HepG2 (cell line): ENCODE measurements at regions not wholly inside any gene's neighbourhood (a gene's known extent, or its start where the extent isn't known, plus 50 kb on each side); places are given as distances from the start of the nearest gene placed in this dataset.

Source experiments
- ATAC-seq: fragments of 200-7000 bp; cut with Tn5 transposase; 3 replicates; pipeline ENCODE4 v1.9.1; 2020; ENCODE audit warnings: mild to moderate bottlenecking, moderate library complexity
- BruUV-seq: library from RNA; stranded (reverse); fragments of 400-500 nt; replicated peaks from 2 replicates; lab custom pipeline; 2021; lab: Mats Ljungman, UMichigan
- CTCF ChIA-PET: fragments of 300-600 bp; formaldehyde crosslinking; extraction: SDS; loops from one replicate; lab custom pipeline; 2021; ENCODE audit warnings: low total read pairs, inconsistent platforms, low intra/inter-chr PET ratio; lab: Yijun Ruan, JAX
- POLR2A ChIA-PET: fragments of 350-600 bp; sonication (Branson Sonifier 250); formaldehyde crosslinking; loops from one replicate; lab custom pipeline; 2020; ENCODE audit warnings: antibody characterized with exemption, inconsistent platforms; lab: Yijun Ruan, JAX
- DNase-seq: peaks from one replicate; pipeline ENCODE4 v3.0.0-alpha.2; 2015; ENCODE audit warnings: low spot score
- FAIRE-seq: peaks from 3 replicates; lab custom pipeline; 2011; peaks lifted over from hg19 to GRCh38; lab: Jason Lieb, UNC
- H2AFZ ChIP-seq: one replicate; pipeline ENCODE4 v1.6.1; 2011; ENCODE audit warnings: low read length, inconsistent platforms
- H3K27ac ChIP-seq: fragments of 300-600 bp; 3 replicates; pipeline ENCODE4 v1.8.0; 2011; ENCODE audit warnings: mixed run types, mild to moderate bottlenecking, mixed read lengths, low read length, inconsistent platforms; ENCODE audit not compliant: insufficient read depth; ENCODE audit errors: extremely low read length
- H3K27me3 ChIP-seq, 2 experiments: fragments of 200-600 bp in 1 of 2; 2 replicates in 1 of 2; 3 replicates in 1 of 2; pipeline versions ENCODE4 v1.6.0 to v1.8.0; 2011; ENCODE audit warnings: low read length in 2 of 2, mild to moderate bottlenecking in 2 of 2, moderate library complexity in 2 of 2, inconsistent platforms in 1 of 2; ENCODE audit not compliant: insufficient read depth in 2 of 2, control insufficient read depth in 1 of 2
- H3K36me3 ChIP-seq, 2 experiments: fragments of 200-600 bp in 1 of 2; replicated peaks in 1 of 2; 2 replicates in 1 of 2; 3 replicates in 1 of 2; pipeline versions ENCODE4 v1.5.1 to v1.8.0; 2011; ENCODE audit warnings: low read length in 2 of 2, inconsistent platforms in 1 of 2; ENCODE audit not compliant: insufficient read depth in 2 of 2, control insufficient read depth in 1 of 2
- H3K4me1 ChIP-seq: 2 replicates; pipeline ENCODE4 v1.5.1; 2012; ENCODE audit warnings: low read length, inconsistent platforms; ENCODE audit not compliant: insufficient read depth
- H3K4me2 ChIP-seq: 2 replicates; pipeline ENCODE4 v1.6.0; 2011; ENCODE audit warnings: low read depth, low read length, inconsistent platforms
- H3K4me3 ChIP-seq, 3 experiments: fragments of 200-600 bp in 1 of 3; sonication (generic), shearing (Covaris generic) in 1 of 3; replicated peaks in 1 of 3; 2 replicates each; pipeline ENCODE4 v1.5.1; 2011 to 2016; ENCODE audit warnings: low read length in 3 of 3, inconsistent platforms in 2 of 3, low read depth in 2 of 3, mild to moderate bottlenecking in 2 of 3, control low read depth in 1 of 3, mixed read lengths in 1 of 3; ENCODE audit not compliant: insufficient read depth in 1 of 3
- H3K79me2 ChIP-seq: one replicate; pipeline ENCODE4 v1.6.1; 2011; ENCODE audit warnings: low read length, inconsistent platforms; ENCODE audit not compliant: insufficient read depth
- H3K9ac ChIP-seq: 2 replicates; pipeline ENCODE4 v1.6.0; 2011; ENCODE audit warnings: mild to moderate bottlenecking, low read depth, low read length, inconsistent platforms; ENCODE audit not compliant: insufficient read depth
- H3K9me3 ChIP-seq: 2 replicates; pipeline ENCODE4 v1.5.1; 2012; ENCODE audit warnings: mild to moderate bottlenecking, low read length
- H4K20me1 ChIP-seq: 2 replicates; pipeline ENCODE4 v1.6.0; 2011; ENCODE audit warnings: inconsistent platforms, mild to moderate bottlenecking, low read length, moderate library complexity; ENCODE audit not compliant: insufficient read depth
- ARHGAP35 ChIP-seq: sonication (generic); formaldehyde crosslinking; IDR thresholded peaks from 2 replicates; pipeline ENCODE4 v1.9.0; 2022; ENCODE audit warnings: mild to moderate bottlenecking, inconsistent platforms, moderate library complexity, missing genetic modification reagents, borderline replicate concordance
- ARID2 ChIP-seq: sonication (generic); formaldehyde crosslinking; IDR thresholded peaks from 2 replicates; pipeline ENCODE4 v1.8.1; 2022; ENCODE audit warnings: mild to moderate bottlenecking, missing genetic modification reagents, borderline replicate concordance
- FOXK2 ChIP-seq: fragments of 450-650 bp; IDR thresholded peaks from 2 replicates; pipeline ENCODE4 v1.6.1; 2016
- ISL2 ChIP-seq: sonication (generic); formaldehyde crosslinking; IDR thresholded peaks from 2 replicates; pipeline ENCODE4 v1.5.0; 2020; ENCODE audit warnings: missing genetic modification reagents
- MYC ChIP-seq: sonication (generic); formaldehyde crosslinking; IDR thresholded peaks from 2 replicates; pipeline ENCODE4 v1.9.0; 2021; ENCODE audit warnings: missing genetic modification reagents, borderline replicate concordance
- NFIB ChIP-seq: sonication (generic); formaldehyde crosslinking; IDR thresholded peaks from 2 replicates; pipeline ENCODE4 v1.9.0; 2021; ENCODE audit warnings: missing genetic modification reagents, mild to moderate bottlenecking, borderline replicate concordance
- RAD21 ChIP-seq: fragments of 450-650 bp; formaldehyde crosslinking; IDR thresholded peaks from 2 replicates; pipeline ENCODE4 v1.5.0; 2020; ENCODE audit warnings: mild to moderate bottlenecking
- SNAPC2 ChIP-seq: sonication (generic); formaldehyde crosslinking; IDR thresholded peaks from 2 replicates; pipeline ENCODE4 v1.8.1; 2022; ENCODE audit warnings: mild to moderate bottlenecking, missing genetic modification reagents
- STAT5B ChIP-seq: sonication (generic); formaldehyde crosslinking; IDR thresholded peaks from 2 replicates; pipeline ENCODE4 v1.4.0; 2020; ENCODE audit warnings: missing genetic modification reagents
- ZBTB20 ChIP-seq: sonication (generic); formaldehyde crosslinking; IDR thresholded peaks from 2 replicates; pipeline ENCODE4 v1.8.1; 2023; ENCODE audit warnings: missing genetic modification reagents, low read depth, mild to moderate bottlenecking, borderline replicate concordance
- ZNF10 ChIP-seq: sonication (generic); formaldehyde crosslinking; IDR thresholded peaks from 2 replicates; pipeline ENCODE4 v1.4.0; 2020; ENCODE audit warnings: mild to moderate bottlenecking, low read depth, missing genetic modification reagents, borderline replicate concordance
- ZNF234 ChIP-seq: sonication (generic); formaldehyde crosslinking; conservative IDR thresholded peaks from 2 replicates; pipeline ENCODE4 v1.5.1; 2020; ENCODE audit warnings: mild to moderate bottlenecking, missing genetic modification reagents
- WGBS: methylation state at CpG from one replicate; pipeline ENCODE4 v1.1.6; 2017; ENCODE audit warnings: low lambda C conversion rate; 5-methylcytosine and 5-hydroxymethylcytosine counted together
- in situ Hi-C: cut with HindIII; loops from 2 replicates; pipeline ENCODE4 v1.10.0; 2017; ENCODE audit warnings: low pct_unique_long_range_greater_than_20kb; ENCODE audit not compliant: extremely low pct_ligation_motif_present
- intact Hi-C: fragments of 100-400 bp; cut with micrococcal nuclease; formaldehyde crosslinking; loops from one replicate; pipeline ENCODE4 v1.10.0; 2022; ENCODE audit not compliant: unreplicated experiment
- TF ChIP-seq, protein P1 (sequence below): sonication (generic); formaldehyde crosslinking; IDR thresholded peaks from 2 replicates; pipeline ENCODE4 v1.8.1; 2022; ENCODE audit warnings: mild to moderate bottlenecking, missing genetic modification reagents
- TF ChIP-seq, protein P2 (sequence below): sonication (generic); formaldehyde crosslinking; IDR thresholded peaks from 2 replicates; pipeline ENCODE4 v1.4.0; 2020; ENCODE audit warnings: missing genetic modification reagents
- TF ChIP-seq, protein P3 (sequence below): sonication (generic); formaldehyde crosslinking; conservative IDR thresholded peaks from 2 replicates; pipeline ENCODE4 v1.4.0; 2020; ENCODE audit warnings: missing genetic modification reagents
- TF ChIP-seq, protein P4 (sequence below): sonication (generic); formaldehyde crosslinking; IDR thresholded peaks from 2 replicates; pipeline ENCODE4 v1.8.0; 2022; ENCODE audit warnings: low read depth, missing genetic modification reagents
- TF ChIP-seq, protein P5 (sequence below): IDR thresholded peaks from 2 replicates; pipeline ENCODE4 v1.6.1; 2016

DNA sequence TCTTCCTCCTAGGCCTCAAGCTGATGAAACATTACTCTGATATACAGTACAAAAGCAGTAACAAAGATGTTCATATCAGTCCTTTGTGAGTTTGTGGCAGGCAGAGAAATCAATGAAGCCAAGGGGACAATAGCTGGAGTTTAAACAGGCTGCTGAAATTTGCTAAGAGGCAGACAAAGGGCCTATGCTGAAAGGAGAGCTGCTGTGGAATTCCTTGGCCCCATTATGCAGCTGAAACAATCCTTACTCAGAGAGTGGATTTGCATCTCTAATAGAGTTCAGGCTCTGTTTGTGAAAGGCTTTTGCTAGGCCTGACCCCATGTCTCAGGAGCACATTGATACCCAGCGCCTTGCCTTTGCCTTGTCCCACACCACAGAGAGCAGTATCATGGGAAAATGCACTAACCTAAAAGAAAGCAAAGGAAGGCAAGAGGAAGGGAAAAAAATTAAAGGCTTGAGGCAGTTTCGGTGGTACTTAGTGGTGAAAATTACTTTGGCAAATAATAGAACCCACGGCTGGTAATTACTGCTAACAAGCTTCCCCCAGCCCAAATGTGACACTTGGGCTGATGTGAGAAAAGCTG, 195.0 kb upstream of the EPHA3 start (continued):
- TF ChIP-seq ZNF10 (CRISPR knock-in tag) (no peak), ISL2 (CRISPR knock-in tag) (no peak), RAD21 (CRISPR knock-in tag) (no peak)
- TF ChIP-seq, all 625 proteins: peak for 0

DNA sequence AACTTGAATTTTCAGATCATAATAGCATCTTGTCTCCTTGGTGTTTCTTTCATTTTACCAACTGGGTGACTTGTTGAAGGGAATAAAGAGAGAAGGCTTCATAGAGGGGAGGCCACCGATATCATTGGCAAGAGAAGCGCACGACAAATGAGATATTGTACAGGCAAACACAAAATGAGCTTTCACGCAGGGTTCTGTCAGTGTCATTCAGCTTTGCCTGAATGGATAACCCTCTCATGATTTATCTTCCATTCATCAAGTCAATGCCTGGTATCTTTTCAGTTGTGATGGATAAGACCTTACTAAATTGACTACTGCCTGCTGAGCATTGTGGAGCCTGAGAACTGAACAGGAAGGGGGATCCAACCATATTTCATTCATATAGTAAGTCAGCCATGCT, 188.6 kb upstream of the EPHA3 start:
- no peaks in the 10 kb centered on the region for H3K9me3 ChIP-seq
- WGBS, result 26% methylated on average over 4 of the region's 4 CpGs
- CTCF ChIA-PET, result no interaction called here
- no peaks in the 10 kb centered on the region for H3K4me1 ChIP-seq
- in situ Hi-C loops, result no loop called here
- no peaks in the 10 kb centered on the region for H3K36me3 ChIP-seq
- ATAC-seq (no peak), DNase-seq (no peak), FAIRE-seq (no peak)
- H3K4me3 ChIP-seq, result no peak overlapping the region
- no peaks in the 10 kb centered on the region for H3K79me2 ChIP-seq
- no peak overlapping the region for H3K27ac ChIP-seq
- no TSS peak for BruUV-seq
- H3K9ac ChIP-seq, result no peak overlapping the region
- H2AFZ ChIP-seq, result no peak overlapping the region
- no peaks in the 10 kb centered on the region for H4K20me1 ChIP-seq
- H3K4me2 ChIP-seq, result no peak overlapping the region
- POLR2A ChIA-PET, result no interaction called here
- no peaks in the 10 kb centered on the region for H3K27me3 ChIP-seq
- intact Hi-C loops, result no loop called here
- TF ChIP-seq, protein P1, sequence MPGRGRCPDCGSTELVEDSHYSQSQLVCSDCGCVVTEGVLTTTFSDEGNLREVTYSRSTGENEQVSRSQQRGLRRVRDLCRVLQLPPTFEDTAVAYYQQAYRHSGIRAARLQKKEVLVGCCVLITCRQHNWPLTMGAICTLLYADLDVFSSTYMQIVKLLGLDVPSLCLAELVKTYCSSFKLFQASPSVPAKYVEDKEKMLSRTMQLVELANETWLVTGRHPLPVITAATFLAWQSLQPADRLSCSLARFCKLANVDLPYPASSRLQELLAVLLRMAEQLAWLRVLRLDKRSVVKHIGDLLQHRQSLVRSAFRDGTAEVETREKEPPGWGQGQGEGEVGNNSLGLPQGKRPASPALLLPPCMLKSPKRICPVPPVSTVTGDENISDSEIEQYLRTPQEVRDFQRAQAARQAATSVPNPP (CRISPR knock-in tag), result no peak
- TF ChIP-seq ZBTB20 (CRISPR knock-in tag) (no peak), ARID2 (CRISPR knock-in tag) (no peak), ARHGAP35 (CRISPR knock-in tag) (no peak), STAT5B (CRISPR knock-in tag) (no peak), FOXK2 (no peak), MYC (no peak), SNAPC2 (CRISPR knock-in tag) (no peak), ZNF234 (CRISPR knock-in tag) (no peak), NFIB (no peak)
- TF ChIP-seq, protein P2, sequence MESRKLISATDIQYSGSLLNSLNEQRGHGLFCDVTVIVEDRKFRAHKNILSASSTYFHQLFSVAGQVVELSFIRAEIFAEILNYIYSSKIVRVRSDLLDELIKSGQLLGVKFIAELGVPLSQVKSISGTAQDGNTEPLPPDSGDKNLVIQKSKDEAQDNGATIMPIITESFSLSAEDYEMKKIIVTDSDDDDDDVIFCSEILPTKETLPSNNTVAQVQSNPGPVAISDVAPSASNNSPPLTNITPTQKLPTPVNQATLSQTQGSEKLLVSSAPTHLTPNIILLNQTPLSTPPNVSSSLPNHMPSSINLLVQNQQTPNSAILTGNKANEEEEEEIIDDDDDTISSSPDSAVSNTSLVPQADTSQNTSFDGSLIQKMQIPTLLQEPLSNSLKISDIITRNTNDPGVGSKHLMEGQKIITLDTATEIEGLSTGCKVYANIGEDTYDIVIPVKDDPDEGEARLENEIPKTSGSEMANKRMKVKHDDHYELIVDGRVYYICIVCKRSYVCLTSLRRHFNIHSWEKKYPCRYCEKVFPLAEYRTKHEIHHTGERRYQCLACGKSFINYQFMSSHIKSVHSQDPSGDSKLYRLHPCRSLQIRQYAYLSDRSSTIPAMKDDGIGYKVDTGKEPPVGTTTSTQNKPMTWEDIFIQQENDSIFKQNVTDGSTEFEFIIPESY (CRISPR knock-in tag), result no peak
- TF ChIP-seq, protein P3, sequence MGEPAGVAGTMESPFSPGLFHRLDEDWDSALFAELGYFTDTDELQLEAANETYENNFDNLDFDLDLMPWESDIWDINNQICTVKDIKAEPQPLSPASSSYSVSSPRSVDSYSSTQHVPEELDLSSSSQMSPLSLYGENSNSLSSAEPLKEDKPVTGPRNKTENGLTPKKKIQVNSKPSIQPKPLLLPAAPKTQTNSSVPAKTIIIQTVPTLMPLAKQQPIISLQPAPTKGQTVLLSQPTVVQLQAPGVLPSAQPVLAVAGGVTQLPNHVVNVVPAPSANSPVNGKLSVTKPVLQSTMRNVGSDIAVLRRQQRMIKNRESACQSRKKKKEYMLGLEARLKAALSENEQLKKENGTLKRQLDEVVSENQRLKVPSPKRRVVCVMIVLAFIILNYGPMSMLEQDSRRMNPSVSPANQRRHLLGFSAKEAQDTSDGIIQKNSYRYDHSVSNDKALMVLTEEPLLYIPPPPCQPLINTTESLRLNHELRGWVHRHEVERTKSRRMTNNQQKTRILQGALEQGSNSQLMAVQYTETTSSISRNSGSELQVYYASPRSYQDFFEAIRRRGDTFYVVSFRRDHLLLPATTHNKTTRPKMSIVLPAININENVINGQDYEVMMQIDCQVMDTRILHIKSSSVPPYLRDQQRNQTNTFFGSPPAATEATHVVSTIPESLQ, result no peak
- TF ChIP-seq, protein P4, sequence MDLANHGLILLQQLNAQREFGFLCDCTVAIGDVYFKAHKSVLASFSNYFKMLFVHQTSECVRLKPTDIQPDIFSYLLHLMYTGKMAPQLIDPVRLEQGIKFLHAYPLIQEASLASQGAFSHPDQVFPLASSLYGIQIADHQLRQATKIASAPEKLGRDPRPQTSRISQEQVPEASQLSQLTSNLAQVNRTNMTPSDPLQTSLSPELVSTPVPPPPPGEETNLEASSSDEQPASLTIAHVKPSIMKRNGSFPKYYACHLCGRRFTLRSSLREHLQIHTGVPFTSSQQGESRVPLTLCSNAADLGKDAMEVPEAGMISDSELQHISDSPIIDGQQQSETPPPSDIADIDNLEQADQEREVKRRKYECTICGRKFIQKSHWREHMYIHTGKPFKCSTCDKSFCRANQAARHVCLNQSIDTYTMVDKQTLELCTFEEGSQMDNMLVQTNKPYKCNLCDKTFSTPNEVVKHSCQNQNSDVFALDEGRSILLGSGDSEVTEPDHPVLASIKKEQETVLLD, result no peak
- TF ChIP-seq, protein P5, sequence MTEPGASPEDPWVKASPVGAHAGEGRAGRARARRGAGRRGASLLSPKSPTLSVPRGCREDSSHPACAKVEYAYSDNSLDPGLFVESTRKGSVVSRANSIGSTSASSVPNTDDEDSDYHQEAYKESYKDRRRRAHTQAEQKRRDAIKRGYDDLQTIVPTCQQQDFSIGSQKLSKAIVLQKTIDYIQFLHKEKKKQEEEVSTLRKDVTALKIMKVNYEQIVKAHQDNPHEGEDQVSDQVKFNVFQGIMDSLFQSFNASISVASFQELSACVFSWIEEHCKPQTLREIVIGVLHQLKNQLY, result no peak
